Fibroblast of skin of scalp (primary cell): ENCODE measurements at regions not wholly inside any gene's neighbourhood (a gene's known extent, or its start where the extent isn't known, plus 50 kb on each side); places are given as distances from the start of the nearest gene placed in this dataset.
A peak's percentile ranks its signal among the peaks of the same experiment; 100 is the strongest.
"Not testable (repeated sequence)": the region's sequence is repeated elsewhere in the genome, so short reads cannot be mapped to it uniquely, and the experiment has no call there.

ENCODE experiments used
- DNase-seq: peaks from one replicate; pipeline ENCODE4 v3.0.0-alpha.2; 2013

DNA sequence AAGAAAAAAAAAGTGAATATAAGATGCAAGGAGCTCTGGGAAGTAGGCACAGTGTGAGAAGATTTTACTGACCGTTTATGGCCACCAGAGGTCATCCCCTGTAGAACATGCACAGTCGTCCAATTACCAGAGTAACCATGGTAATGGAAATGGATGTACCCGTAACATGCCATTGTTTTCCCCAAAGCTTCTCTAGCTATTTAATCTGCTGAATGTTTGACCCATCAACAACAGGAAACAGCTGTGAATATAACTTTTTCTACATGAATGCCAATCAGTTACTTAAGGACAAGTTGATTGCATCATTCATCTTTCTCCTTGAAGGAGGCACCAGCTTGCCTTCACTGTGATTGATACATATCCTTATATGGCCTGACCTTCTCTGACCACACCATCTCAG, 1967.0 kb upstream of the CDH9 start:
- DNase-seq, result no peak

DNA sequence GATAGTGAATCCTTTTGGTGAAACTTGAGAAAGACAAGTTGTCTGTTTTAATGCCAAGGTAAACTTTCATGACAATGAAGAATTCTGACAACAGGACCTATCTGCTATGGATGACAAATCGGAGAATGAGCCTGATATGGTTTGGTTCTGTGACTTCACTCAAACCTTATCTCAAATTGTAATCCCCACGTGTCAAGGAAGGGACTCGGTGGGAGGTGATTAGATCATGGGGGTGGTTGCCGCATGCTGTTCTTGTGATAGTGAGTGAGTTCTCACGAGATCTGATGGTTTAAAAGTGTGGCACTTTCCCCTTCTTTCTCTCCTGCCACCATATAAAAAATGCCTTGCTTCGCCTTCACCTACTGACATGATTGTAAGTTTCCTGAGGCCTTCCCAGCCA, 1964.1 kb upstream of the CDH9 start:
- no peak for DNase-seq

DNA sequence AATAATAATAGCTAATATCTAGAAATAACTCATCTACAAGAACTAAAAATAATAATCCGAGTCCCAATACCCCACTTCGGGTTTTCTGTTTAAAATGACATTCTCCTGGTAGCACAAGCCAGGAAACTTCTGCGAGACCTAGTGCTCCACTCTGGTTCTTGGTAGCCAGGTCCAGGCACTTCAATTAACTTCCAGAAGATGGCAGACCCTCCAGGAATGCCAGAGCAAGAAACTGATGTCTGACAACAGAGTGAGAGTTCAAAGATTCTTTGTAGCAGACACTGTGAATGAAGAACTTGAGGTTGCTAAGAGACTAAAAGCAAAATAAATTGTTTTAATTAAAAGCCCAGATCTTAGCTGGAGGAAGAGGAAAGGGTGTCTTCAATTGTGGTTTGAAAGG, 1963.3 kb upstream of the CDH9 start:
- DNase-seq, result no peak

DNA sequence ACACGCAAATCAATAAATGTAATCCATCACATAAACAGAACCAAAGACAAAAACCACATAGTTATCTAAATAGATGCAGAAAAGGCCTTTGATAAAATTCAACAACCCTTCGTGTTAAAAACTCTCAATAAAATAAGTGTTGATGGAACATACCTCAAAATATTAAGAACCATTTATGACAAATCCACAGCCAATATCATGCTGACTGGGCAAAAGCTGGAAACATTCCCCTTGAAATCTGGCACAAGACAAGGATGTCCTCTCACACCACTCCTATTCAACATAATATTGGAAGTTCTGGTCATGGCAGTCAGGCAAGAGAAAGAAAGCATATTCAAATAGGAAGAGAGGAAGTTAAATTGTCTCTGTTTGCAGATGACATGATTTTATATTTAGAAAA, 1946.3 kb upstream of the CDH9 start:
- DNase-seq, result no peak

DNA sequence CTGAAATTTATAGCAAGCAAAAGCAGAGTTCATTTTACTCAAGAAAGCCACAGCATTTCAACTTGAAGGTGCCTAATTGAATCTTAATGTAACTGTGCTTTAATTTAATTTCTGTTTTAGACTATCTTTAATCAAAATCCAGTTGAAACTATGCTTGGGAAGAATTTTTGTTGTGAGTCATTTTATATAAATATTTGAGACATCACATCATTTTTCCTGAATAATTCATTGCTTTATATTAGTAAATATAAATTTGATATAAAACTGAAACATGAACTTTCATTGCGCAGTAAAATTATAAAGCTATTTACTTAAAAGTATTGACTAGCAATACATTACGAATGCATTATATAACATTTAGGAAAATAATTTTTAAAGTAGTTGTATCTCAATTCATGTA, 1937.1 kb upstream of the CDH9 start:
- no peak for DNase-seq

DNA sequence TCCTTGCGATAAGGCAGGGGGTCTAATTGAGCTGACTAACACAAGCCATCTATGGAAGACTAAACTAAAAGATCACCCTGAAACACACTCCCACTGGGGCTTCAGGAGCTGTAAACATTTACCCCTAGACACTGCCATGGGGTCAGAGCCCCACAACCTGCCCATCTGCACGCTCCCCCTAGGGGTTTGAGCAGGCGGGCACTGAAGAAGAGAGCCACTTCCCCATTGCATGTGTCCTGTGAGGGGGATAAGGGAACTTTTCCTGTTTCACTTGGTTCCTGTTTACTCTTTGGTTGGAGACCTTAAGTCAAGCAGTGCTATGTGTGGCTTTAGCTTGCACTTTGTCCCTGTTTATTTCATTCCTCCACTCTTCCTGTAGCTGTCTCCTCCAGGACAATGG, 1929.5 kb upstream of the CDH9 start:
- DNase-seq, result no peak

DNA sequence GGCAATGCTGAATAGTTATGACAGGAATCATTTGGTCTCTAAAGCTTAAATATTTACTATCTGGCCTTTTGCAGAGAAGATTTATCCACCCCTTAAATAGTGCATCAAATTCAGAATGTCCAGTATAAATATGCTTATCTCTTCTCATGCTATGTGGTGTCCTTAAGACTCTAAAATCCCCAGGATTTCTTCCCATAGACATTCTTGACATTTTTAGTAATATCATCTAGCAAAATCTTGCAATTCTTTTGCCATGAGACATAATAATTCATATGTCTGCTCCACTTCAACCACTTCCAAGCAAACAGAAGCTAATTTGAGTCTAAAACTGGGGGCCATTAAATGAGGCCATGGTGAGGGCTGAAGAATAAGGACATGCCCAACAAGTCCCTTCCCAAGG, 1923.4 kb upstream of the CDH9 start:
- DNase-seq, result peak; percentile 0

DNA sequence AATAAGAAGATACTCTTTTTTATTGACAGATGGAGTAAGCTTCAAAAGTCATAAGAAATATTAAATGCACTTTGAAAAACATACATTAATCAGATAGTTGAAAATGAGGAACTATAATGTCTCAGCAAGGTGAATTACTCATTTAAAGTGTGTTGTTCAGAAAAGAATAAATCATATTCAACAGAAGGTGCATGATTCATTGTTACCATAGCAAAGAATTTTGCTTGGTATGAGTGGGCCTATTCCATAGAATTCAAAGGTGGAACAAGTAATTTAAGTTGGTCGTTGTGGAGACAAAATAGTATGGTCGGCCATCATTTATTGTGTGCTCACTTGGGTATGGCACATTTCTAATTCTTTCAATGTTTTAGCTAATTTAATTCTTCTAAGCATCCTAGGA, 1920.2 kb upstream of the CDH9 start:
- no peak for DNase-seq

DNA sequence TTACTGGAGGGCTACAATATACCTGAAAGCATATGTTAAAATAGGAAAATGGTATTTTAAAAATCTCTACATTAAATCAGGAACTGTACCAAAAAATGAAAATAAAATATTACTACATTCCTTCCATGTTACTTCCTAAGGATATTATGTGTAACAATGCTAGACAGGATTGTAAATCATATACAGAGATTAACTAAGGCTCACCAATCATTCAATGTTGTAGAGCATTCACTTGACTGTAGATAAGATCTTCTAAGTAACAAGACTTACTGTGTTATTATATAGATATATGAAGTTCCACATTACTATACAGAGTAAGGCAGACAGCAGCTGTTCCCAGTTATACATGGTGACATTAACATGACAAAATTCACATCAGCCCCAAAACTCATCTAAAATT, 1919.1 kb upstream of the CDH9 start:
- DNase-seq, result no peak

DNA sequence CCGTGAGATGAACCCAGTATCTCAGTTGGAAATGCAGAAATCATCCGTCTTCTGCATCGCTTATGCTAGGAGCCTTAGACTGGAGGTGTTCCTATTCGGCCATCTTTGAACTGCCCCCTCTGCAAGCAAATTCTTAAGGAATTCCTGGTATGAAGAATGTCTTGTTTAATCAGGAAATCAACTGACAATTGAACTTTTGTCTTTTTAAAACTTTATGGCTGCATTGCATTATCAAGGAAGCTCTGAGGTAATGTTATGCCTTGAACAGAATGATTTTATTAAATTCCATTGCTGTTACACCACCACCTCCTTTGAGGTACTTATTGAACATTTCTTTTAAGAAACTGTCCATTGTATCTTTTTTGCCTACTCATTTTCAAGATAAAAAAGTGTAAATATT, 1915.7 kb upstream of the CDH9 start:
- no peak for DNase-seq

DNA sequence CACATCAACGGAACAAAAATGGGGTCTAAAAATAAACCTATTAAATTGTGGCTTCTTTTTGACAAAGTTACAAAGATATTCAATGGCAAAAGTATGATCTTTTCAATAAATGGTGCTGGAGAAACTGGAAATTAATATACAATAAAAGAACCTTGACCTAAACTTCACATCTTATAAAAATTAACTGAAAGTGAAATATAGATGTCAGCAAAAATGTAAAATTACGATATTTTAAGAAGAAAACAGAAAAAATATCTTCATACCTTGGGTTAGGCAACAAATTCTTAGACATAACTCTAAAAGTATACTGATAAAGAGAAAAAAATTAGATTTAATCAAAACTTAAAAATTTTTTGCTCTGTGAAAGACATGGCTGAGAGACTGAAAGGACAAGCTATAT, 1909.5 kb upstream of the CDH9 start:
- no peak for DNase-seq

DNA sequence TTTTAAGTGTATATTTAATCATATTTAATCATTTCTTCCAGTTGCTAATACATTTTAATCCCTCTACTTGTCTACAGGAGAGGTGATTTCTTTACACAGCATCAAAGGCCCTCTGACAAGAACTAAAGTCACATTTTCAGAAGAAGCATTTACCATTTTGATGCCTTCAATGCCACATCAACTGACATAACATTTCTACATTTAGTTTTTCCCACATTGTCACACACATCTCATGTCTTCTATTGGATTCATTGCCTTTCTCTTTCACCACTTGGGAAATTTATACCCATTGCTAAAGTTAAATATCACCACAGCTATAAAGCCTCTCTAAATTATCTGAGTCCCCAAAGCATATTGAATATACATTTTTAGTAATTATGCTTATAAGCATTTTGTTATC, 1907.5 kb upstream of the CDH9 start:
- DNase-seq, result no peak

DNA sequence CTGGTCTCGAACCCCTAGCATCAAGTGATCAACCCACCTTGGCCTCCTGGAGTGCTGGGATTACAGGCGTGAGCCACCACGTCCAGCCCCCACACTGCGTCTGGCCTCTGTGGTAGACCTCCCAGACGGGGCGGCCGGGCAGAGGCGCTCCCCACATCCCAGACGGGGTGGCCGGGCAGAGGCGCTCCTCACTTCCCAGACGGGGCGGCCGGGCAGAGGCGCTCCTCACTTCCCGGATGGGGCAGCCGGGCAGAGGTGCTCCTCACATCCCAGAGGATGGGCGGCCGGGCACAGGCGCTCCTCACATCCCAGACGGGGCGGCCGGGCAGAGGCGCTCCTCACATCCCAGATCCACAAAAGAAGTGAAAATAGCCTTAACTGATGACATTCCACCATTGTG, 1891.0 kb upstream of the CDH9 start:
- DNase-seq, result not testable (repeated sequence)

DNA sequence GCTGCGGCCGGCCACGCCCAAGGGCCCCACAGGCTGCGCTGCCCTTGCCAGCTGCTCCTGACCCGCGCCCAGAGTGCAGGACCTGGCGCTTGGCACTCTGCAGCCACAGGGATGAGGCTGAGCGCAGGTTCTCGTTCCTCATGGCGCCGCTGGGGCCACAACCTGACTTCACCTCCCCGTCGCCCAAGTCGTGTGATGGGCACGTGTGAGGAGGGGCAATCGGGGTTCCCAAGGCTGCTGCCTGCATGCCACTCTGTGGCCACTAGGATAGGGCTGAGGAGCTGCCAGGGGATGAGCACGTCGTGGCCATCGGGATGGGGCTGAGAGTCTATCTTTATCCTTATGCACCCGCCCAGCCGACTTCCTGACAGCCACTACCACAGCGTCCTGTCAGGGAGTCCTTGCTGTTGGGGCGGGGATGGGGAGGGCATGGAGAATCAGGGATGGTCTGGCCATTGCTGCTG, 1890.0 kb upstream of the CDH9 start:
- not testable (repeated sequence) for DNase-seq

DNA sequence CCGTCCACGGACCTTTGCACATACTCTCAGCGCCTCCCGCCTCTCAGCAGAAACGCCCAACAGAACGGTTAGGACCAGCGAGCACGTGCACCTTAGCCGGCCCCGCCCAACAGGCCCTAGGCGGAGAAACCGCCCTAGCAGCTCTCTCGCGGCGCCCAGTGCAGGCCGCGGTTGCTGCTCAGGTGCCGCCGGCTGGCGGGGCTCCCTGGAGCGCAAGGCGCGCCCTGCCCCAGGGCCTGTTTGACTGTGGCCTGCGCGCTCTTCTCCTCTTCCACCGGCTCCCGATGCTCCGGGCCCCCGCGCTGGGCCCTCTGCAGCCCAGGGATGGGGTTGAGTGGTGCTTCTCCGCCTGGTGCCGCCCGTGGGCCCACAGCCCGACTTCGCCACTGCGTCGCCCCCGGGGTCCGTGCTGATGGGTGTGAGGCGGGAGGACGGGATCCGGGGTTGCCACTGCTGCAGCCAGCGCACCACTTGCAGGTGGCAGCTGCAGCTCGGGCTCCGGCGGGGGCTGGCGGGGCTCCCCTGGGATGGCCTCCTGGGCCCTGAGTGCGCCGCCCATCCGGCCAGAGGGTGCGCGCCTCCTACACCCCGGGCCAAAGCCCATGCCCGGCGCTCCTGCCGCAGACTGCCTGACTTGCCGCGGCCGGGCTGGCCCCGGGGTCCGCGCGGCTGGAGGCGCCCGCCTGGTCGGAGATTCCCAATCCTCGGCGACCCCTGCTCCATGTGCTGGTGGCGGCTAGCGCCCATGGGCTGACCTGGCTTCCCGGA, 1889.4 kb upstream of the CDH9 start:
- DNase-seq, result no peak

DNA sequence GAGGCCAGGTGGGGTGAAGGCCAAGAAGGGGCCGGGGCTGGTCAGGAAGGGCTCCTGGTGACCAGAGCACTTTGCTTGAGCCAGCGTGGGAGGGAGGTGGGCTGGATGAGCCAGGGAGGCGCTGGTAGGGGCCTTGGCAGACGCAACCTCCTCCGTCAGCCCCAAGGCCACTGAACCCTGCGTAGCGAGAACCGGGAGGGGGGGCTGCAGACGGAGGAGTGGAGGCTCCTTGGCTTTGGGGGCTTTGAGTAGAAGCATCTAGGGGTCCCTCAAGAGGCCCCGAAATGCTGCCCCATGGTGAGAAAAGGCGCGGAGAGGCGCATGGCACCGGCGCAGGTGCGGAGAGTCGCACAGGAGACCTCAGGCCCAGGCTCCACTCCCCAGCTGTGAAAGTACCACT, 1888.0 kb upstream of the CDH9 start:
- no peak for DNase-seq

DNA sequence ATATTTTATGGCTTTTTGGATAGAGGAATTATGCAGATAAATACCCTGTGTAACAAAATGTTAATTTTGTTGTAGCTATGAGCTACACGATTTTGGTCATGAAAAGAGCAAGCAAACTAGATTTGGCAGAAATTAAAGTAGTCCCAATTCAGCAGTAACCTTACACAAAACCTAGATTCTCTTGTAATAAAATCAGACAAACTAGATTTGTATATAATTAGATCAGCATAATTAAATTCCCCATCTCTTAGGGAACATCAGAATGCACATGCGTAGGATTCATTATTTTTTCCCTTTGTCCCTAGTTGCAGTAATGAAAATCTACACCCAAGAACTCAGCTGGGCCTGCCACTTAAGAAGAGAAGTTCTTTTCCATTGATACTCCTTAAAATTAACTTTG, 1879.2 kb upstream of the CDH9 start:
- DNase-seq, result no peak

DNA sequence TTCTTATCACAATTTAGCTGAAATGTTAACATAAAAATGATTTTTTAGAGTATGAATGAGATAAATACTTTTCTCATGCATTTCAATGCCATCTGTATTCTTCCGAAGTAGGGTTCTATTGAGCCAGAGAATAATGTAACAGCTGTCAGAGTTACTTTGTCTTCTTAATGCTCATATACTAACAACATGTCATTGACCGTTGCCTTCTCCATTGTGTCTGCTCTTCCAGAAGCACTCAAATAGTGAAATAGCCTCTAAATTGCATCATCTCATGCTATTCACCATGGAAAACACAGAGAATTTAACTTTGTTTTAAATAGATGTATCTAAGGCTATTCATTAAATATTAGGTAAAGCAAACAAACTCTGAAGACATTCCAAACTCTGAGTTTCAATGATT, 1875.9 kb upstream of the CDH9 start:
- no peak for DNase-seq

DNA sequence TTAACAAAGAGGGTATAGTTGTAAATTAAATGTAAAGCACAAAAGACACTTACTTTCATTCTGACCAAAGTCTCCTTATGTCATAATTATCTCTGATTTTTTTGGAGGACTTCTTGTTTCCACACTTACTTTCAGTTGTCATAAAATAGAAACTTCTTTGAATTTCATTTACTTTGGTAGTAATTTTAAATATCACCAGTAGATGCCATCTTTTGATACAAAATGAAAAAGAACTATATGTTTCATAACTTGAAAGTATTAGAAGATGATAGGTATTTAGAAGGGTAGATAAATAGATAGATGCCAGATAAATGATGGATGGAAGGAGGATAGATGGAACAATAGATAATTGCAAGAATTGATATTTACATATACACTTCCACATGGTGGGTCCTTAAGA, 1865.3 kb upstream of the CDH9 start:
- DNase-seq, result no peak

DNA sequence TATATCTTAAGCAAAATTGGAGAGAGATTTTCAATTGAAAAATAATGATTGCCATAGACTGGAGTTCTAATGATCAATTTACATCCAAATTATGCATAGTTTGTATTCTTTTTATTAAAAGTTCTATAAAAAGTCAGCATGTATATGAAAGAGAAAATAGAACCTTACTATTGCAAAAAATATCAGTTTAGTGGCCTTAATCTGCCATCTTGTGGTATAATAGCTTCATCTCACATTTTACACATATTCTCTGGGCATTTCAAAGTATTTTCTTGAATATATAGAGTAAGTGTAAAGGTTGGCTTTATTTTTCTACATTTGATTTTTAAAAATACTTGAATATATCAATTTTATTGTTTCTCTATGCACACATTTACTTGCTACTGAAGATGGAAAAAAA, 1858.6 kb upstream of the CDH9 start:
- DNase-seq, result no peak

DNA sequence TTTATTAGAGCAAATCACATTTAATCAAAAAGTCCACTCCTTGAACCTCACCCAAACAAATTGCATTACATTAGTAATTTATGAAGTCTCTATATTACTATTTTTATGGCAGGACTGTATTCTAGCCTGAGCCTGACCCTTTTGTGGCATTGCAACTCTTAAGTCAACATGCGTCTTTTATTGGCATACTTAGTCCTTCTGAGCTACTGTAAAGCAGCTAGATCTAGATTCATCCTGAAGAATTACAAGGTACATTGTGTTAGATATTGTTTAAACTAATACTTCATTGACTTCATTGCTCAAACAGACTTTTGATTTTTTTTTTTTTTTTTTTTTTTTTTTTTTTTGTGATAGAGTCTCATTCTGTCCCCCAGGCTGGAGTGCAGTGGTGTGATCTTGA, 1842.5 kb upstream of the CDH9 start:
- DNase-seq, result no peak

DNA sequence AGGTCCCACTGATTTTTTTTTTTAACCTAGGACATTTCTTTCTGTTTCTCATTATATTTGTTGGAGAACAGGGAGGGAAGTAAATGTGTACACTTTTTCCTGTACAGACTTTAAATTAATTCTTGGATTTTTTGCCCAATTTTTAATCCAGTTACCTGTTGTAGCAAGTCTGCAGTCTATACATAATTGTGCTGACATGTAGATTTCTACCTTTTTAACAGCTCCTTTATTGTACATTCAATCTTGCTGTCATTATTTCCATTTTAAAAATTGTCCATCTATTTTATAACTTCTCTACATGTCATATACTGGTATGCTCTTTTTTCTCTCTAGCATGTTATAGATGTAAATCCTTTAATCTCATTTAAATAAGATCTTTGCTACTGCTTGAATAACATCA, 1838.7 kb upstream of the CDH9 start:
- no peak for DNase-seq

DNA sequence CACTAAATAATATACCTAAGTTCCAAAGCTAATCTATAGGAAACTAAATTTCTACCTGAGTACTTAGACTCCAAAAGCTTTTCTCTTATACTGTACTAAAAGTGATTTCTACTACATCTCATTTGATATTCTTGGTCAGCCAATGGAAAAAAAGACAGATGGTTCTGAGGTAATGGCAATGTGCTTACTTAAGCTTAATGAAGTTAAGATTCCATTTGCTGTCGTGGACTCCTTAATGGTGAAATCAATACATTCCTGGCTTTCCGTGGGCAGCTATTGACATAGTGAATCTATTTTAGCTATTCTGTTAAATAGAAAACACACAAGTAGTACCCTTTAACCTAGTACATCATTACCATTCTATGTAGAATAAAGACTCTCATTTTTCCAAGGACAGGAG, 1825.6 kb upstream of the CDH9 start:
- DNase-seq, result no peak

DNA sequence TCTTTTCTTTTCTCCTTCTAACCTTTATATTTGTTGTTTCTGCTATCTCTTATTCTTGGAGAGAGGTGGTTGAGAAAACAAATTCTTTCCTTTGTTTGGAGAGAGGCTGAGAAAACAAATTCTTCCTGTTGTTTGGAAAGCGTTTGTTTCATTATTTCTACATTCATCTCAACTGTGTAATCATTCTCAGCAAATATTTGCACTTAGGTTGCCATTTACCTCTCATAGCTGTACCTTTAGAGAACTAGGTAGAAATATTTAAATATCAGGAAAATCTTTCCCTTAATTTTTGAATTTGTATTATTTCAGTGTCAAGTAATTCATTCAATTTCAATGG, 1824.4 kb upstream of the CDH9 start:
- no peak for DNase-seq

DNA sequence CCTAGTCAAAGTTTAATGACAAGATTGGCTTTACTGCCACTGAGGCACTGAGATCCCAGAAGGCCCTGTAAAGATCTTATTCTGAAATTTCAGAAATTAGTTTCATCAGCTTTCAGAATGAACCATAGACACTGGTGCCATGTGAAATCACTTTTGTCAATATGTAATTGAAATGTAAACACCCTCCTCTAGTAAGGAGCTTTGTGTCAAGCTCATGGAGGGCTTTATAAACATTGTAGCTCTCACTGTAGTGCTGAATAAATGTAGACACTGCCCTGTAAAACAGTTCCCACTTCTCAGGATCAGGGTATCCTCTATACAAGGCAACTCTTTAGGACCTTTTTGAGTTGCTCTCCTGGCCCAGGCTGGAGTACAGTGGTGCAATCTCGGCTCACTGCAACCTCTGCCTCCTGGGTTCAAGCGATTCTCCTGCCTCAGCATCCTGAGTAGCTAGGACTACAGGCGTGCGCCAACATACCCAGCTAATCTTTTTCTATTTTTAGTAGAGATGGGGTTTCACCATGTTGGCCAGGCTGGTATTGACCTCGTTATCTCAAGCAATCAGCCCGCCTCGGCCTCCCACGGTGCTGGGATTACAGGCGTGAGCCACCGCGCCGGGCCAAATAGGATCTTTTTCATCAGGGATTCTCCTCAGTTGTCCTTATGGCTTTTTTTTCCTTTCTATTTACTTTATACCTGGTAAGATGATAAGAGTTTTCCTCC, 1823.9 kb upstream of the CDH9 start:
- no peak for DNase-seq
